ENCODE measurements at regions not wholly inside any gene's neighbourhood (a gene's known extent, or its start where the extent isn't known, plus 50 kb on each side); places are given as distances from the start of the nearest gene placed in this dataset.

- no peak for DNase-seq
These were observed 487.4 kb upstream of the CELF4 start for GRCh38 chr18:38052879-38053590.

GRCh38 chr18:38047820-38048219 is 482.2 kb upstream of the CELF4 start:
- no peak for DNase-seq

- no peak for DNase-seq
These were observed 481.1 kb upstream of the CELF4 start for GRCh38 chr18:38046651-38047050.

GRCh38 chr18:38045845-38046244 is 480.2 kb upstream of the CELF4 start:
- DNase-seq, result no peak

- DNase-seq, result no peak
These were observed 476.8 kb upstream of the CELF4 start for GRCh38 chr18:38042211-38042890.

- DNase-seq, result no peak
These were observed 472.6 kb upstream of the CELF4 start for GRCh38 chr18:38038242-38038641.

- no peak for DNase-seq
These were observed 469.6 kb upstream of the CELF4 start for GRCh38 chr18:38035193-38035592.

GRCh38 chr18:38033282-38033681 is 467.7 kb upstream of the CELF4 start:
- DNase-seq, result no peak

- no peak for DNase-seq
These were observed 466.9 kb upstream of the CELF4 start for GRCh38 chr18:38032516-38032915.

- no peak for DNase-seq
These were observed 463.3 kb upstream of the CELF4 start for GRCh38 chr18:38028946-38029345.

- no peak for DNase-seq
These were observed 459.9 kb upstream of the CELF4 start for GRCh38 chr18:38025433-38026038.

- no peak for DNase-seq
These were observed 458.3 kb upstream of the CELF4 start for GRCh38 chr18:38023871-38024270.

GRCh38 chr18:38022234-38022633 is 456.6 kb upstream of the CELF4 start:
- no peak for DNase-seq

- DNase-seq, result no peak
These were observed 453.7 kb upstream of the CELF4 start for GRCh38 chr18:38019292-38019691.

GRCh38 chr18:38010971-38011857 is 445.6 kb upstream of the CELF4 start:
- DNase-seq, result no peak

- DNase-seq, result no peak
These were observed 444.4 kb upstream of the CELF4 start for GRCh38 chr18:38010037-38010436.

- DNase-seq, result no peak
These were observed 443.7 kb upstream of the CELF4 start for GRCh38 chr18:38009320-38009719.

- no peak for DNase-seq
These were observed 442.2 kb upstream of the CELF4 start for GRCh38 chr18:38007676-38008330.

GRCh38 chr18:38007026-38007425 is 441.4 kb upstream of the CELF4 start:
- DNase-seq, result no peak

- DNase-seq, result no peak
These were observed 440.9 kb upstream of the CELF4 start for GRCh38 chr18:38006541-38006940.

- DNase-seq, result no peak
These were observed 432.1 kb upstream of the CELF4 start for GRCh38 chr18:37997695-37998094.

- no peak for DNase-seq
These were observed 422.3 kb upstream of the CELF4 start for GRCh38 chr18:37987901-37988300.

GRCh38 chr18:37986665-37987064 is 421.1 kb upstream of the CELF4 start:
- no peak for DNase-seq

Data from activated effector memory CD4-positive, alpha-beta T cell treated with anti-CD3 and anti-CD28 coated beads, Interleukin-2, amount 50 U/mL, for 16 hours (primary cell).